ENCODE measurements at regions not wholly inside any gene's neighbourhood (a gene's known extent, or its start where the extent isn't known, plus 50 kb on each side); places are given as distances from the start of the nearest gene placed in this dataset.

- H3K9me3 ChIP-seq (ENCODE audit: insufficient read depth, low read length), result no peaks in the 10 kb centered on the region
- no peaks in the 10 kb centered on the region for H3K79me2 ChIP-seq (ENCODE audit: low read length)
- no peak for TF ChIP-seq EZH2phosphoT487 (IDR thresholded peaks at IDR 0.05; ENCODE audit: low read depth)
- no peak for TF ChIP-seq CTCF (IDR thresholded peaks at IDR 0.05; ENCODE audit: low read depth, low read length)
- no peak overlapping the region for H3K4me3 ChIP-seq (ENCODE audit: low read length)
- no peak overlapping the region for H2AFZ ChIP-seq (ENCODE audit: low read depth, low read length)
- H3K27me3 ChIP-seq (ENCODE audit: low read depth, low read length), result no peaks in the 10 kb centered on the region
- H3K36me3 ChIP-seq (replicated peaks; ENCODE audit: low read depth, low read length), result no peaks in the 10 kb centered on the region
- H3K4me2 ChIP-seq (ENCODE audit: low read length), result no peak overlapping the region
- no peaks in the 10 kb centered on the region for H3K4me1 ChIP-seq (ENCODE audit: low read length)
- H3K9ac ChIP-seq (ENCODE audit: low read length), result no peak overlapping the region
- H4K20me1 ChIP-seq (ENCODE audit: insufficient read depth, low read length), result no peaks in the 10 kb centered on the region
- no peak overlapping the region for H3K27ac ChIP-seq (ENCODE audit: low read length)
Measured at GRCh38 chr14:29075761-29076160, 309.2 kb downstream of the FOXG1 start.

- Histone ChIP-seq H3K4me2 (ENCODE audit: low read length) (no peak overlapping the region), H3K36me3 (replicated peaks; ENCODE audit: low read depth, low read length) (no peaks in the 10 kb centered on the region), H3K9ac (ENCODE audit: low read length) (no peak overlapping the region), H2AFZ (ENCODE audit: low read depth, low read length) (no peak overlapping the region), H3K4me3 (ENCODE audit: low read length) (no peak overlapping the region), H3K4me1 (ENCODE audit: low read length) (no peaks in the 10 kb centered on the region), H3K27ac (ENCODE audit: low read length) (no peak overlapping the region), H3K27me3 (ENCODE audit: low read depth, low read length) (no peaks in the 10 kb centered on the region), H3K9me3 (ENCODE audit: insufficient read depth, low read length) (no peaks in the 10 kb centered on the region), H3K79me2 (ENCODE audit: low read length) (no peaks in the 10 kb centered on the region), H4K20me1 (ENCODE audit: insufficient read depth, low read length) (no peaks in the 10 kb centered on the region)
- TF ChIP-seq EZH2phosphoT487 (IDR thresholded peaks at IDR 0.05; ENCODE audit: low read depth) (no peak), CTCF (IDR thresholded peaks at IDR 0.05; ENCODE audit: low read depth, low read length) (no peak)
Measured at GRCh38 chr14:29077916-29078315, 311.3 kb downstream of the FOXG1 start.

GRCh38 chr14:29078810-29079522 lies 312.4 kb downstream of the FOXG1 start:
- TF ChIP-seq CTCF (IDR thresholded peaks at IDR 0.05; ENCODE audit: low read depth, low read length) (no peak), EZH2phosphoT487 (IDR thresholded peaks at IDR 0.05; ENCODE audit: low read depth) (no peak)
- Histone ChIP-seq H3K4me3 (ENCODE audit: low read length) (no peak overlapping the region), H3K27me3 (ENCODE audit: low read depth, low read length) (no peaks in the 10 kb centered on the region), H3K9ac (ENCODE audit: low read length) (no peak overlapping the region), H3K36me3 (replicated peaks; ENCODE audit: low read depth, low read length) (no peaks in the 10 kb centered on the region), H3K79me2 (ENCODE audit: low read length) (no peaks in the 10 kb centered on the region), H2AFZ (ENCODE audit: low read depth, low read length) (no peak overlapping the region), H4K20me1 (ENCODE audit: insufficient read depth, low read length) (no peaks in the 10 kb centered on the region), H3K4me1 (ENCODE audit: low read length) (no peaks in the 10 kb centered on the region), H3K4me2 (ENCODE audit: low read length) (no peak overlapping the region), H3K27ac (ENCODE audit: low read length) (no peak overlapping the region), H3K9me3 (ENCODE audit: insufficient read depth, low read length) (no peaks in the 10 kb centered on the region)

GRCh38 chr14:29085546-29085945 lies 319.0 kb downstream of the FOXG1 start:
- no peaks in the 10 kb centered on the region for H3K27me3 ChIP-seq (ENCODE audit: low read depth, low read length)
- no peaks in the 10 kb centered on the region for H3K79me2 ChIP-seq (ENCODE audit: low read length)
- no peak overlapping the region for H3K4me2 ChIP-seq (ENCODE audit: low read length)
- TF ChIP-seq EZH2phosphoT487 (IDR thresholded peaks at IDR 0.05; ENCODE audit: low read depth) (no peak), CTCF (IDR thresholded peaks at IDR 0.05; ENCODE audit: low read depth, low read length) (peak; percentile 37; the same call in 1 of the 2 replicates)
- no peak overlapping the region for H2AFZ ChIP-seq (ENCODE audit: low read depth, low read length)
- no peak overlapping the region for H3K4me3 ChIP-seq (ENCODE audit: low read length)
- H3K9ac ChIP-seq (ENCODE audit: low read length), result no peak overlapping the region
- H3K36me3 ChIP-seq (replicated peaks; ENCODE audit: low read depth, low read length), result no peaks in the 10 kb centered on the region
- H4K20me1 ChIP-seq (ENCODE audit: insufficient read depth, low read length), result no peaks in the 10 kb centered on the region
- H3K27ac ChIP-seq (ENCODE audit: low read length), result no peak overlapping the region
- no peaks in the 10 kb centered on the region for H3K4me1 ChIP-seq (ENCODE audit: low read length)
- H3K9me3 ChIP-seq (ENCODE audit: insufficient read depth, low read length), result no peaks in the 10 kb centered on the region

Measured in OCI-LY3 (cell line).